Kasumi-1 (cell line): ENCODE measurements at regions not wholly inside any gene's neighbourhood (a gene's known extent, or its start where the extent isn't known, plus 50 kb on each side); places are given as distances from the start of the nearest gene placed in this dataset.

Source experiments
- DNase-seq, 2 experiments: peaks; one replicate each; lab custom pipeline; 2025; lab: John Stamatoyannopoulos, UW

DNA sequence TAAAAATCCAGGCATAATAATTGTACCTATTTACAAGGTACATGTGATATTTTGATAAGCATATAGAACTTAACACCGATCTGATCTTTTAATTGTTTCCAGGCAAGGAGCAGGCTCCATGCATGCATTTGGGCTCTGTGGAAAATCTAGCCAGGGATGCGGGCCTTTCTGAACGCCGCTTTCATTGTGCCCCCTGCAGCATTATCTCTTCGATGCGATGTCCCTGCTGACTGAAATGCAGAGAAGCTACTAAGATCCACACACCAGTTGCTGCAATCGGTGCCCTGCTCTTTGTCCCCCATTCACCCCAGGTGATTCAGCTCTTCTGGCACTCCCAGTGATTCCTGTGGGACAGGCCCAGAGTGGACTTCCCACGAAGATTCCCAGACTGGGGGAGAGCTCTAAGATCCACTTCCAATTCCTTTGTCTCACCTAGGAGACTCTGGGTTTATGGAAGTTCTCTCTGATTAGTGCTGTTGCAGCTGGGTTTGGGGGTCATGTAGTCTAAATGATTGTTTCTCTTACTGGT is 254.3 kb upstream of the AGA start:
- no peak for DNase-seq

GRCh38 chr4:177699365-177700213 is 257.4 kb upstream of the AGA start:
- DNase-seq, result no peak

DNA sequence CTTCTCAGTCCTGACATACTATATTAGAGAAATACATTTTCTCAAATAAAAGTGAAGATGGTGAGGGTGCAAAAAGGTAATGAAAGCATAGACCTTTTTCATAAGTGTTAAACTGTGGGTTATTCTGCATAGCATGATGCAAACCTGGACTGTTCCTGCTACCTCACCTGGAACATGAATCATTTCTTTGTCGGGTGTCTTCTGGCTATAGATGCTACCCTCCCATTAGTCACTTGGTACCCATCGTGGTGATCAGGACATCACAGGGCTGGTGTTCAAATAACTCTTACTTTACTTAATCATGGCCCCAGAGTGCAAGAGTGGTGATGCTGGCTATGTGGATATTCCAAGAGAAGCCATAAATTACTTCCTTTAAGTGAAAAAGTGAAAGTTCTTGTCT is 264.7 kb upstream of the AGA start:
- DNase-seq, result no peak

GRCh38 chr4:177713454-177713853 is 271.2 kb upstream of the AGA start:
- no peak for DNase-seq

DNA sequence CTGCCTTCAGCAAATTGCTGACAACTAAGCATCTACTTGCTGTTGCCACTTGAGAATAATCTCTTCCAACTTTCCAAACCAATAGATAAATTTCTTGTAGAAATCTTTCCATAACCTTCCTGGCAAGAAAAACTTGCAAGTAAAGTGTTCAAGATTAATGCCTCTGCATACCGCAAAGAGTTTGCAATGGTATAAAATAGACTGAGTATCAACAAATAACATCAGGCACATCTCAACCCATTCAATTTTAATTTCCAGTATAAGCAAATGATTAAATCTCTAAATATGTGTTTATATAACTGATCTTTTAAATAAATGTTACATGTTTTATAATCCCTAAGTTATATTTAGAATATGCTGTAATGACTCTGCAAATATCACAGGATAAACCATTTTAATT is 275.2 kb upstream of the AGA start:
- no peak for DNase-seq

GRCh38 chr4:177718514-177718913 is 276.3 kb upstream of the AGA start:
- no peak for DNase-seq

DNA sequence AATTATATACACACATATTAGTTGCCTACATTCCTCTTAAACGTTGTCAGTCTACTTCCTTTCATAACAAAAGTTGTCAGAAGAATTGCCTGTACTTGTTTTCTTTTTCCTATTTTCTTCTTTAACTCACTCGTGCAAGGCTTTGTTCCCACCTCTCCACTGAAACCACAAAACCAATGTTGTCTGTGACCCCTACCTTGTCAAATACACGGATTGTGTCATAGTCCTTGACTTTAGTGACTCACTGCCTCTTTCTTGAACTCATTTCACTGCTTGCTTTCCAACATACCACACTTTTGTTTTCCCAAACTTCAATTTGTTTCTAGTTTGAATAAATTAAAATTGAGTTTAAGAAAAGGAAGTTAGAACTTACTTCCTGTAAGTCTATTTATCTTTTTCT is 283.9 kb upstream of the AGA start:
- no peak for DNase-seq

DNA sequence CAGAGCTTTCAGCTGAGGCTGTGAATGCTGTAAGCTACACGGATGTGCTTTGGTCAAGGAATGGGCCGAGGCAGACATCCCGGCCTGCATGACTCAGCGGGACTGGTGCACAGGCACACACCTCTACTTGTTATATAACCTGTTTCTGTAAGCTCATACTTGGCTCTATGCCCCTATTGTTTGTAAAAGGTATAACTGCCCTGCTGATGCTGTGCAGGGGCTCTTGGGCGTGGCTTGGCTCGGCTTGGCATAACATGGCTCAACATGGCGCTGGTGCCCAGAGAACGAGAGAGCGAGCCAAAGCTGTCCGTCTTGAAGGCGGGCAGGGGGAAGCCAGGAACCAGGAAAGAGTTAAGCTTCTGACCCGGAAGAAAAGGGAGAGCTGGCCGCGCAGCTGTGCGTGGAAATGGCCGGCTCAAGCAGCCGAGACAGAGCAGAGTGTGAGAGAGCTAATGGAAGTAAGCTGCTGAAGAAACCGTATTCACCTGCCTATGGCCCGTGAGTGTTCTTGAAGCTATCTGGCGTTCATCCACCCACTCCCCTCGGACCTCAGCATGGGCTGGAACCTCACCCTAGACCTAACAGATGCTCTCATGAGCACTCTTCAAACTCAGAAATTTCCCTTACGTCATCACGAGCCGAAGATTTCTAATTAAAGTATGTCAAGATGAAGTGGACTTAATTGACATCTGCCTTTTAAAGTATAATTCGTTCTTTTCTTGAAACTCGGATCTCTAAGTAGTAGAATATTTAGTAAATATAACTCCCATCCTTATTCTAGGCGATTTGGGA is 286.3 kb upstream of the AGA start:
- DNase-seq, result no peak

DNA sequence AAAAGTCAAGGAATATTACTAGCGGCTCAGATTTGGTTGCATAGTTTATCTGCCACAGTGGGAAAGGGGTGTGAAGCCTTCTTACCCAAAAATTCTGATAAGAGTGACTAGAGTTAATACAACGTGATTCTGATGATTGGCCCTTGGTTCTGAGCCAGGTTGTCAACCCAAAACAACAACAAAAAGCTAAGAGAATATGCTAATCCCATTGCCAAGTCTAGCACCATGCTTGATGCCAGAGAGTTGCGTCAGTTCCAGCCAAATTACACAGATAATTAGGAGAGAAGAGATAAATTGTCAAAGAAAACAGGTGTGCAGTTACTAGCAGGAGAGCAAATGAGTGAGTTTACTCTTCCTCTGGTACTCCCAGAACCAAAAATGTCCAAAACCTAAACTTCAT is 287.4 kb upstream of the AGA start:
- DNase-seq, result no peak

- no peak for DNase-seq
Observed at GRCh38 chr4:177737387-177737940, 295.2 kb upstream of the AGA start.

DNA sequence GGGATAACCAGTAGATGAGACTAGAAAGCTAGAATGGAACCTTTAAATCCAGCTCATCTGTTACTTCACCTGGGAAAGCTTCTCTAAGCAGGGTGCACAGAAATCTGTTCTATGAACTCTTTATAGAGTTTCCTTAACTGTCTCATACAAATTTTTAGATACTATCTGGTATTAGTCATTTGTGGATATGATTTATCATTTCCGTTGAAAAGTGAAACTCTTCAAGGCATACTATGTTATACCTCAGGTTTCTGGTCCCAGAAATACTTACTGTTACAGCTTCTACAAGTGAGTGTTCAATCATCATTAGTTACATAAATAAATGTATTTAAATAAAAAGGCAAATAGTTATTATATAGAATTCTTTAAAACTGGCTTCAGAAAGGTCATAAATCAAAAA is 298.3 kb upstream of the AGA start:
- DNase-seq, result no peak

- DNase-seq, result no peak
Observed at GRCh38 chr4:177759729-177760128, 317.5 kb upstream of the AGA start.

DNA sequence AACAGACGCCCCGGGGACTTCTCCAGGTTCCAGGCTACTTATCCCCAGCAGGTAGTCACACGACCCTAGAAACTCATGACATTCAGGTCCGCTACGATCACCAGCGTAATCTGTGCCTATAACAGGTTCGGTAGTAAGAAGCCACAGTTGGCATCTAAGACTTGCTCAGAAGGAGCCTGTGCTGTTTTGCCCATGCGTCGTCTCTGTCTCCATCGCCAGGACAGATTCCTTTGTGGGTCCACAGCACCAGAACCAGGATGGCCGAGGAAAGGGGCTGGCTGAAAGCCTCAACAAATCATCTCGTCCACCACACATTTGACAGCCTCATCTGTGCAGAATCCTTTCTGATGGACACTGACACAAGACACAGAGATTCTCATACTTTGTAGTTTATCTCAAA is 319.5 kb upstream of the AGA start:
- DNase-seq, result no peak

GRCh38 chr4:177769155-177769554 is 326.9 kb upstream of the AGA start:
- DNase-seq, result no peak

- DNase-seq, result no peak
Observed at GRCh38 chr4:177770776-177771175, 328.5 kb upstream of the AGA start.

- DNase-seq, result no peak
Observed at GRCh38 chr4:177771645-177772044, 329.4 kb upstream of the AGA start.

DNA sequence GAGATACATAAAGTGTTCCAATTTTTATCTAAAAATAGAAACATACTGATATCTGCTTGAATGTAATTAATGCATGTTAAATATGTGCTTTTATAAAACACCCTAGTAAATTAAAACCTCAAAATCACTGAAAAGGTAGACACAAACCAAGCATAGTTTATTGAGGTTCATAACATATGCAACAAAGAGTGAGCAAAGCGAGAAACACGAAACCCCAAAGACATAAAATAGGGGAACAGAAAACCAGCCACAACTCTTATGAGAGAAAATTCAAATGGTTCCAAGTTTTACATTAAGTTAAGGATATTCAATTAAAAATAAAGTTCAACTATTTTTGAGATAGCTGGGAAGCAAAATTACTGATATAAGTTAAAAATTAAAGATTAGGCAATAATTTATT is 336.4 kb upstream of the AGA start:
- no peak for DNase-seq

DNA sequence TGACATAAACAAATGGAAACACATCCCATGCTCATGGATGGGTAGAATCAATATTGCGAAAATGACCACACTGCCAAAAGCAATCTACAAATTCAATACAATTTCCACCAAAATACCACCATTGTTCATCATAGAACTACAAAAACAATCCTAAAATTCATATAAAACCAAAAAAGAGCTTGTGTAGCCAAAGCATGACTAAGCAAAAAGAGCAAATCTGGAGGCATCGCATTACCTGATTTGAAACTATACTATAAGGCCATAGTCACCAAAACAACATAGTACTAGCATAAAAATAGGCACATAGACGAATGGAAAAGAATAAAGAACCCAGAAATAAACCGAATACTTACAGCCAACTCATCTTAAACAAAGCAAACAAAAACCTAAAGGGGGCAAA is 342.8 kb upstream of the AGA start:
- no peak for DNase-seq

DNA sequence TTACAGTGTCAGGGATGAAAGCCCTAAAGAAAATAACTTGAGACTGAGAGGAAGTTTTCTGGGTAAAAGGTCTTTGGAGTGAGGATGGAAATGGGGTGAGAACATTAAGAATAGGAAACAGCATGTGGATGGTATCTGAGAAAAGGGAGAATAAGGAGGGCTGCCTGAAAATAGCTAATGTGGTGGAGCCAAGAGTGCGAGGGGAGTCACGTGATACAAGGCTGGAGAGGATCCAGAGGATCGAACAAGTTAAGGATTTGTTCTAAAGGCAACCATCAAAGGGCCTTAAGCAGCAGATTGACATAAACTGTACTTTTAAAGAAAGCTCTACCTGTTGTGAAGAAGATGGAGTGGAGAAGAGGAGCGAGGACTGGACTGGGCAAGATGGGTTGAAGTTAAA is 347.4 kb upstream of the AGA start:
- no peak for DNase-seq

GRCh38 chr4:177791188-177791587 is 349.0 kb upstream of the AGA start:
- DNase-seq, result no peak

GRCh38 chr4:177796841-177797240 is 354.6 kb upstream of the AGA start:
- no peak for DNase-seq

- no peak for DNase-seq
Observed at GRCh38 chr4:177798161-177798560, 355.9 kb upstream of the AGA start.

DNA sequence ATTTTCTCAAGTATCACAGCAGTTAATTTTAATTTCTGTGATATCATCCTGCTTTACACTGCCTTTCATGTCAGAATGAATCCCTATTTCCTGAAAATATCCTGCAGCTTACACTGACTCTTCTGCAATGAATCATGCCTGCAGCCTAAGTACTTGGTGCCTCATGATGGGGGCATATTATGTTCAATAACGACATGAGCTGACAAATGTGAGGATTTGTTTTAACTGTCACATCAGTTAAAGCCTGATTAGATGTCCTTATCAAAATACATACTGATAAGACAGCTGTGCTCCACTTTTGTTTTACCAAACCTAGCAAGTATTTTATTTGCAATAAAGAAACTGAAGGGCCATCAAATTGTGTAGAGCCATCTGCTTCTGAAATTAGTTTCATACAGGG is 359.9 kb upstream of the AGA start:
- no peak for DNase-seq
